ENCODE measurements at regions not wholly inside any gene's neighbourhood (a gene's known extent, or its start where the extent isn't known, plus 50 kb on each side); places are given as distances from the start of the nearest gene placed in this dataset.
"Not testable (repeated sequence)": the region's sequence is repeated elsewhere in the genome, so short reads cannot be mapped to it uniquely, and the experiment has no call there.

DNA sequence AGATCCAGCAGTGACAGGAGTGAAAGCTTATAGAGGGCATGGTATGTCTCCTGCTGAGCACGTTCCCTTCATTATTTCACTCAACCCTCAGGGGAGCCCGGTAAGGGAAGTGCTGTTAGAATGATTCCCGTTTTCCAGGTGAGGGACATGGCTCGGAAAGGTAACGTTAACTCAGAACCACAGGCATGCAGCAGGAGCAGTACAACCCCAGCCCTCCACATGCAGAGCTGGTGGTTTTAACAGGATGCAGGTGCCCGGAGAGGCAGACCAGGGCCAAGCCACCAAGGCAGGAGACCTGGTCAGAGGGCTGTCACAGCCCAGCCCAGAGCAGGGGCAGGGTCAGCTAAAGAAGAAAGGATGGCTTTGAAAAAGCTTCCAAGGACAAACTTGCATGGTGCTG lies 268.5 kb downstream of the SH3BP4 start:
- no peak for DNase-seq

DNA sequence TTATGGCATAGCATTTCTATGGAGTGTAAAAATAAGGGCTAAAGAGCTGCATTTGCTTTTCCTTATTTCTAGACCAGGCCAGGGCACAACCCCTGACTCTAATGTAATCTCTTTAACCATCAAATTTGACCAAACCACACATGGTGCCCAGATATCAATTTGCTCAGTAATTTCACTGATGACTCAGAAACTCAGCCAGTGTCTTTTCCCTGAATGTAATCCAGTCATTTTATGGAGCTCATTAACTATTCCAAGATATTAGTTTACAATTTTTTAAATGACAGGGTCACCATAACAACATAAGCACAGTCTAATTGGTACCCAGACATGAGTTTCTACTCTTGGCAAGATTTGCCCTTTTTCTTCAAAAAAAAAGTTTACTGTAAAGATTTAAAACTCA lies 270.8 kb upstream of the AGAP1 start:
- no peak for DNase-seq

DNA sequence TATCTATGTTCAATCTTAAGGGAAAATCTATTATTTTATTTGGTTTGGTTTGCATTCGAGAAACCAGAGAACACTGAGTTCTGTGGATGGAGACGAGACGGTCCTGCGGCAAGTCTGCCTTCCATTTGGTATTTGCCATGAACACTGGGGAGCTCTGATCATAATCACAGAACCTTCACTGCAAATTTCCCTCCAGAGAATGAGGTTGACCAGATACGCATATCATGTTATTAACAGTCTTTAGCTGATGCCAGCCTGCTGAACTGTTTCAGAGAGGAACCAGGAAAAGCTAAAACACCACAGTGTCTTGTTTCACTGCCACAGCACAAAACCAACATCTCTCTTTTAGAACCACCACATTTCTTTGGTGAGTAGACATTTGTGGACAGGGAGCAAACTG lies 269.4 kb upstream of the AGAP1 start:
- DNase-seq, result no peak

DNA sequence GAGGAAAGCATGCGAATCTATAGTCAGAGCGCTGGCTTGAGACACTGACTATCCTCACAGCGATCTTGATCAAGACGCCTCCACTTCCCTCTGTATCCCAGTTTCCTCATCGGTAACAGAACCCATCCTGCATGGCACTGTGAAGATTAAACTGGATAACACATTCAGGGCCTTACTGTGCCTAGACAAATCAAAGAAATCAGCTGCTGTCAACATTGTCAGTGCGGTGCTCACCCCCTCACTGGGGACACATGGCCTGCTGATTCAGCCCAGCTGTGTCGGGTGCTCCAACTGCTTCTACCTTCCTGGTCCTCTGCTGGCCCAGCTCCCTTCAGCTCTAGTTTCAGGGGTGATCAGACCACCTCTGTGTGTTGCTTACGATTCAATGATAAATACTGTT lies 268.6 kb upstream of the AGAP1 start:
- DNase-seq, result no peak

DNA sequence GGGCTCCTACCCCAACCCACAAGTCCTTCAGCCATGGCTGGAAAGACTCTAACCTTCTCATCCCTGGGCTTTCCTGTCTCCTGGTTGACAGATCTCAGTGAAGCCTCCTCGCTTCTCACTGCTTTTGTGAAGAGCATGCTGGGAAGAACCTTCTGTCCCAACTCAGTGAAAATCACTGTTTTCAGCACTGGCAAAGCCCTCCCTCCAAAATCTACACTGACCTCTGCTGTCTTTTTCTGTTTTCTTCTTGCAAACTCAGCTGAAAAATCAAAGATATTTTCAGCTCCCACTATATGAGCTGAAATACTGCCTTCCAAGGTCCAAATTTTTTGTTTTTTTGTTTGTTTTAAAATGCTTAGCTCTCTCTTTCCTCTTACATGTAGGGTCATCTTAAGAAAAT lies 266.3 kb upstream of the AGAP1 start:
- DNase-seq, result no peak

DNA sequence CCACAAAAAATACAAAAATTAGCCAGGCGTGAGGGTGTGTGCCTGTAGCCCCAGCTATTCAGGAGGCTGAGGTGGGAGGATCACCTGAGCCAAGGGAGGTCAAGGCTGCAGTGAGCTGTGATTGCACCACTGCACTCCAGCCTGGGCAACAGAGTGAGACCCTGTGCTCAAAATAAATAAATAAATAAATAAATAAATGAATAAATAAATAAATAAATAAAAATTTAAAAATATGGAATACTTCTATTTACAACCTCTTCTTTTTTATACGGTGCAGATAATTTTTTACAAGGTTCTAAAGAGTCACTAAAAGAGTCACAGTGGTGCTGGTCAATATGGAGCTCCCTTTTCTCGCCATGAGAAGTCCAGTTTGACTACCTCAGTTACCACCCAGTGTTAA lies 265.4 kb upstream of the AGAP1 start:
- not testable (repeated sequence) for DNase-seq

DNA sequence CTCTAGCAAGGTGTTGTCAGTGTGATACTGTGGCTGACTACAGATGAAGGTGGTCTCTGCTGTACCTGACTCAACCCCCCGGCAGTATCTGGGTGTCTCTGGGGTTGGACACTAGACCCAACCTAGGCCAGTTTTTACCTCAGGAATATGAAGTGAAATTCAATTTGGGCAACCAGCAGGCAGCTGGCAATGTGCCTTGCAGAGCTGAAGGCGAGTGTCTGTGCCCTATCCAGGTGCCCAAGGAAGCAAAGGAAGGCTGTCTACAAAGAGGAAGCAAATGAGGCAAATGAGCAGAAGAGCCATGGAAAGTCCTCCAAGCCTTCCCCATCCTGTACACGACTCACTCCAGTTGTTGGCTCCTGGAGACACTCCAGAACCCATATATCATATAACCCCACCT lies 264.6 kb upstream of the AGAP1 start:
- DNase-seq, result no peak

DNA sequence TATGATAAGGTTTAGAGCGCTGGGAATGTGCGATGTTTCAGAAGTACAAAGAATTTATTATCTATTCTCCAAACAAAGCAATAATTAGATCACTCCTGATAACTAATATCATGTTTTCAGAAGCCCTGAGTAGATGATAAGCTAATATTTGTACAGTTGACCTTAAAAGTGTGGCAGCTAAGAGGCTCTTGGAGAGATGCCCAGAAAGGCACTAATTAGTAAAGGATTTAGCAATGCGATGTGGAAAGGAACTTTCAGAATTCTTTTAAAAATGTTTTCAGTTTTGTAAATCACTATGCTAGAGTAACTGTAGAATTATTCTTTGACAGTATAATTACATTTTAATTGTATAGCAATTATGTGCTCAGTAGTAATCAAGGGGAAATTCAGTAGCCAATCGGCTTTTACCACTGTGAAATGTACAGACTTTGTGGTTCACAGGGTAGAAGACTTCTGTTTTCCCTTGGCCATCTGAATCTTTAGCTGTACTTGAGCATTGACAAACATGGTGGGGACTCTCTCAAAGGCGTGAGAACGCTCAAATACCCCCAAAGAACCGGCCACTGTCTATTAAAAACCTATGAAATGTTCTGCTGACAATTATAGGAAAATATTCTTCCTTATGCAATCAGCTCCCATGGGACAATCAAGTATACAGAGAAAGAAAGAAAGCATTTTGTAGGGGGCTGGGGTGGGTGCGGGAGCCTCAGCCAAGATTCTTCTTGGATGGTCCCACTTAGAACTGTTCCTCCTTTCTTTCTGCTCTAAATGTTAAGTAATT lies 262.8 kb upstream of the AGAP1 start:
- DNase-seq, result peak; percentile 41

DNA sequence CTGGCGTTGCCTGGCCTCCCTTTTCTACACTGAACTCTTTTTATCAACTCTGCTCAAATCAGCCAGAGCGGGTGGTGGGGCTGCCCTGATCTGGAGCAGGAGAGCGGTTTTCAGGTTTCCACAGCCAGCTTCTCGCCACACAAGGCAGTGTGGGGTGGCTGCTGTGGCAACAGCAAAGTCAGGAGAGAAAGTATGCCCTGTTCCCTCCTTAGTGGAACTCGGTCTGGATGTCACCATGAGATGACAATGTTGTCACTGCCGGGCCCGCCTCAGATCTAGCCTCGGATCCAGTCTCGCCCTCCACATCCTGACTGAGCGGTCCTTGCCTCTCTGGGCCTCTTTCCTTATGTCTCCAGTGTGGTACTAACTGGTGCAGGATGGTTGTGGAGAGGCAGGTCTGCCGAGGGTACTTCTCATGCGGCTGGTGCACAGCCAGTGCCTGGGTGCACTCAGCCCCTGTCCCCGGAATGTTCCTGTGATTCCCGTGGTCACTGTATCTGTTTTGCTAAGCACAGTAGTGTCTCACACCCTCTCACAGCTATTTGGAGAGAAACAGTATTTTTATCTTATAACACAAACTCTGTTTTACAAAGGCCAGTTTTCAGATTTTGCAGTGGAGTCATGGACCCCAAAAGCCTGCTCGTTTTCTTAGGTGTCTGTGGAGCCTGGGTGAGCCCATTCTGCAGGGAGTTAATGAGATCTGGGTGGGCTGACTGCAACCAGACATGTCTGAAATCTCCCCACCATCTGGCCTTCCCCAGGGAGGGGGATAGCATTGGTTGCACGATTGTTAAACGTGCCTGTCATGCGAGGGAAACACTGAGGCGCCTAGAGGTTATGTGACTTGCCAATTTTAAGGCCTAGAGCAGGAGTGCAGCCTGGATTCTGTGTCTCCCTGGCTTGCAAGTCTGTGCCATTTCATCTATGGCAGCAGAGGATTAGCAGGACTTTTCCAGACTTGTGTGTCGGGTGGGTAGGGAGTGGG lies 261.1 kb upstream of the AGAP1 start:
- DNase-seq, result no peak

DNA sequence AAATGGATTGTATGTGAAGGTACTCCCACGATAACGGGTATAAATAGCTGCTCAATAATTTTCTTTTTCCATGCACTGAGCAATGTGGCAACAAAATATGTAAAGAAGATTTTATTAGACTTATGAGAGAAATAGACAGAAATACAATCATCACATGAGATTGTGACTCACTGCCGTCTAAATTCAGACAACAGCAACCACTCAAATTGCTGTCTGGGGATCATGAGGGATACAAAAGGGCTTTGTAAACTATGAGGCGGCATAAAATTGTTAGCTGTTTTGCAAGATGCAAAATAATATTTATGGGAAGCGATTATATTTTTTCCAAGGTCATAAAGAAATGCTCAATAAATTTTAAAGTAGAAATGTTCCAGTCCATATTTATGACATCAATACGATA lies 259.1 kb upstream of the AGAP1 start:
- no peak for DNase-seq

DNA sequence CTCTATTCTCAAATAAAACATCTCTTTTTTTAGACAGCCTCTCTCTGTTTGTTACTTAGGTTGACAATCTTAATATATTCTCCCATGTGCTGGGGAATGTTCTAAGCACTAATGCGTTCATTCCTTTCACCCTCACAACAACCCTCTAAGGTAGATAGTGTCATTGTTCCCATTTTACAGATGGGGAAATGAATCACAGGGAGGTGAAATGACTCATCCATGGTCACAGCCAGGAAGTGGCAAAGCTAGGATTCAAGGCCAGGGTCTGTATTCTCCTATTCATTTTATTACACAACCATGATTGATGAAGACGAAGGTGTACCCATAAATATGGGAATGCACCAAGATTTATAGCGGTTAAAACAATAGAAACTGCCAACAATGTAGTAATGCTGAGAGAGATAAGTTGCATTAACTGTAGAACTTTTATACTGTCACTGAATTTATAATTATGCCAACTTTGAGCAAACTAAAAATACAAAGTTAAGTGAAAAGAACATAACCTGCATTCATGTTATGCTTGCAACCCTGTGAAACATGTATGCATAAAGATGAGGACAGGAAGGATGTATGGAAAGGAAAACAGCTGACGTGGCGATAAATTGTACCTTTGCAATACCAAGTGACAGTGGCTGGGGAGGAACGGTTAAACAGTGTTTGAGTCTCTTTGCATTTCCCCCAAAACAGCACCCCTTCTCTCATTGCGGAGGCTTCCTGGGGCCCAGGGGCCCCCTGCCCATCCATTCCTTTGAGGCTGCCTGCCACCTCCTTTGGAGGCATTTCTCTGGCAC lies 257.7 kb upstream of the AGAP1 start:
- DNase-seq, result no peak

DNA sequence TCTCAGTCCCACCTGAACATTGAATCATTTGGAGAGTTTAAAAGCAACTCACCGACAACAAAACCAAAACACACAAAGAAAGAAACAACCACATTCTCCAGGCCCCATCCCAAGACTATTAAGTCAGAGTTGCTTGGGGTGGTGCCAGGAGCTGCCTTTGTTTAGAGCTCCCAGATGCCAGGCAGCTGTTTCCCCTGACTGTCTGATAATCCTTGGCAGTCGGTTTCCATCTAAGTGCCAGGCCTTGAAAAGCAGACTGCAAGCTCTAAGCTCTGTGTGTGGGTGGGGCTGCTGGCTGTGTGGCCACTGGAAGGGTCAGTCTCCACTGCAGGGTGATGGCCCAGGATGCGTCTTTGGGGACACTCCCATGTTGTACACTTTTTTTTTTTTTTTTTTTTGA lies 255.3 kb upstream of the AGAP1 start:
- no peak for DNase-seq

DNA sequence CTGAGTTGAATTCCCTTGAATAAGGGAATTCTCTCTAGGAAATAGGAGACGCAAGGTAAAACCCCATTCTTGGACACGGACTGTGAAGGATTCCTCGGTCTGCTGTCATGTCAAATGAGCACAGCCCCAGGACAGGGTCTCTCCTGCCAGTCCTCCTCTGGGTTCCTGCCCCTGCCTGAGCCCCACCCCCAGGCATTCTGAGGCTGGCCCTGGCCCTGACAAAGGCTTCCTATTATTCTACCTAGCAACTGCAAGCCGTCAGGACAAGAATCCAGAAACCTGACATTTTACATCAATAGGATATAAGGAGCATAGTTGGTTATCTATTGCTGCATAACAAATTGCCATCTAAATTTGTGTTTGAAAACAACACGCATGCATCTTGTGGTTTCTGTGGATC lies 253.3 kb upstream of the AGAP1 start:
- no peak for DNase-seq

DNA sequence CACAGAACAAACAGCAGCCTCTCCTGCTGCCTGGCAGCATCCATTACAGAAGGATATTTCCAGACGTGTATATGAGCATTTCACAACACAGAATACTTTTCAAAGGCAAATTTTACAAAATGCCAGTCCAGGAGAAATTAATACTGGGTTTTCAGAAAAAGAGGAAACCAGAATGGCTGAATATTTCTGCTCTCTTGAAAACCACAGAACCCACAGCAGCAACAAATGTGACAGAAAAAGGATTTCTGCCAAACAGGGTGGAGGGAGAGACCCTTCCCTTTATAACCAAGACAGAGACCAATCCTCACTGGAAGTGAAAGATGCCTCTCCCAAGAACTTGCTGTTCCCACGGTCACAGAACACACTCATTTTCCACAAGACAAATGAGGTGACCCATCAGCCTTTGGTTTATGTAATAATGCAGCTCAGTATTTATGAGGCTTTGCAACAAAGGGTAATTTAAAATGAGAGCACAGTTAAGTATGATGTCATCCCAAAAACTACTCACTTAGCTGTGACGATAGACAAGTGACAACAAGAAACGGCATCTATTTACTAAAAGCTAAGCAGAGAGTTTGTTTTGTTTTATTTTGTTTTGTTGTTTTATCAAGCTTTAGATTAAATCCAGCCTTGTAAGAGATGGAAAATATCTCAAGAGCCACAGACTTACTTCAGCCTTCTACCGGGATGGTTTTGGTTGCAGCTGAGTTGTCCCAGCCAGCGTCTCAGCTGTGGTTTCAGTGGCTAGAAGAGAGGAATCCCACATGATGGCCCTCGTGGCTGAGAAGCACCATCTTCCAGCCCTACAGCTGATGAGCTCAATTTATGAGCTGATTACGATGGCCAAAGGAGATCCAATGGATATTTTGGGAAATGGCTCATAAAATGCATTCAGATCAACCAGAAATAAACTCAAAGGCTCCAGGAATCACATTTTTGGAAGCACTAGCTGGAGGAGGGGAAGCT lies 249.3 kb upstream of the AGAP1 start:
- no peak for DNase-seq

DNA sequence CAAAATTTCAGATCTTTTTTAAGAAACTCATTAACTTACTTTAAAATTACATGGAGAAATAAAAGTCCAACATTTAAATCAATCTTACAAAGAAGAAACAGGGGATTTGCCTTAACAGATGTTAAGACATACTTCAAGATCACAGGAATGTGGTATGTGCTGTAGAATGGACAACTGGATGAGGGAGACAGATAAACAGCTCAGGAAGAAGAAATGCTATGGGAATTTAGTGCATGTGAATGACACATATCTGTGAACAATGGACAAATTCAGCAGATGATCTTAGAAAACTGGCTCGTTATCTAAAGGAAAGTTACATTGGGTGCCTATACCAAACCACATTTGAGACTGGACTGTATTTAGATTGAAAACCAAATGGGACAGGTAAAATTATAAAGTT lies 246.8 kb upstream of the AGAP1 start:
- no peak for DNase-seq

DNA sequence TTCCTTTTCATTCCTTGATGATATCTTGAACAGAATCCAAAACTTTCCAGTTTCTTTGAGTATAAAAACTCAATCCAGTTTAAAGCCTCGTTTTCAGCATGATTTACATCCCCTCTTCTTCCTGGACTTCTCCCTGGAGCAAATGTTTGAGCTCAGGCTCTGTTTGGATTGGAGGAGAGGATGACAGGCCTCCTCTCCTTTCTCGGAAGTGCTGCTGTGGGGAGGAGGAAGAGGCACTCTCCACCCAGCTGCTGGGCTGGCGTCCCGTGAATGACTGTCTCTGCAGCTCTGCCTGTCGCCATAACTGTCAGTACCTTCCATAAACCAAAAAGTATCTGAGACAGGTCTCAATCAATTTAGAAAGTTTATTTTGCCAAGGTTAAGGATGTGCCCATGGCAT lies 238.2 kb upstream of the AGAP1 start:
- no peak for DNase-seq

DNA sequence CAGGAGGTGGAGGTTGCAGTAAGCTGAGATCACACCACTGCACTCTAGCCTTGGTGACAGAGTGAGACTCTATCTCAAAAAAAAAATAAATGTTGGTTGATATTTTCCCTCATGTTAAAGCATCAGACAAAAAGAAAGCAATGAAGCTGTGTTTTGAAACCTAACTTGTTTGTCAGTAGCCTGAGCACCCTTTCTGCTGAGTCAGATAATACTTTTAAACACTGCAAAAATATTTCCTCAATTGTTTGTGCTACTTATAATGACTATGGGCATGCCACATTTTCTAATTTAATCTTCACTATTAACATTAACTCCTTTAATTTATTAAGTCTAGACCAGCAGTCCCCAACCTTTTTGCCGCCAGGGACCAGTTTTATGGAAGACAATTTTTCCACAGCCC lies 236.3 kb upstream of the AGAP1 start:
- DNase-seq, result no peak

DNA sequence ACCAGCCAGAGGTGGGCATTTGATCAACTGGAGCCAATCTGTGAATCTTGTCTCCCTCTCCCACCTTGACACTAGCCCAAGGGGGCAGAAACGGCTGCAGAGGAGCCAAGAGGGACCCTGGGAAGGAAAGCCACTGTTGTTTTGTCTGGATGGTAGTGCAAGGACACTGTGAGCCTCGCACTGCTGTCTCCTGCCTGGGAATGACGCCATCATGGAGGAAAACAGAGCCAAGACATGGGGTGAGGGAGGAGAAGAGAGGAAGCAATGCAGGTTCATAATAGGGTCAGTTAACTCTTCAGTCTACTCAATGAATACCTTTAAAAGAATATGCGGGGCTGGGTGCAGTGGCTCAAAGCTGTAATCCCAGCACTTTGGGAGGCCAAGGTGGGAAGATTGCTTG lies 231.1 kb upstream of the AGAP1 start:
- no peak for DNase-seq

DNA sequence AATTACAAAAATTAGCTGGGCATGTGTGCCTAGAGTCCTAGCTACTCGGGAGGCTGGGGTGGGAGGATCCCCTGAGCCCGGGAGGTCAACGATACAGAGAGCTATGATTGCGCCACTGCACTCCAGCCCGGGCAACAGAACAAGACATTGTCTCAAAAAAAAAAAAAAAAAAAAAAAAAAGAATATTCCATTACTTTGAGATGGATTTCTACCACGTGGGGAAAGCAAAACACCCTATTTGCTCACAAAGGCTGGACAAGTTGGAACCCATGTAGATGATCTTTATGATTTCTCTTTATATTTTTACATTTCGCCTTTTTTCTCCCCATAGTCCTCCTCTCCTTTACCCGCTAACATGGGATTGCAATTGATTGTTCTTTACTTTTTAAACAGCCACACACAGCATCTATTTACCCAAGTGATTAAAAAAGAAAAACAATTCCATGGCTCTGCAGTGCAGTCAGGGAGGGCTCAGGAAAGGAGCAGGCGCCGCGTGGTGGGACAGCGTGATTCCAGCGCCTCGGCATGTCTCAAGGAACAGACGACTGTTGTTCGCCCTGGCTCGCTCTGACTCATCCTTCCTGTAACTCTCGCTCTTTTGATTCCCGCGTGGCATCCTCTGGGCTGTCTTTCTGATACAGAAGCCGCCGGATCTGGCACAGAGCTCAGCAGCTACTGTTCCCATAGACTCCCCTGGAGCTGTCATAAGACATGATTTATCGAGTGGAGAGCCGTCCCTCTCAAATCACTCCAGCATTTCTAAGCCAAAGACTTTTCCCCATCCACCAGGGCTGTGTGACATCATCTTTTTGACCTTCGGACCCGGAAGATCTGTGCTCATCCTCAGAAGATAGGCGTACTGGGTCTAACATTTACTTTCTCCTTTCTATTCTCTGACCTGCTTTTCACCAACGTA lies 230.4 kb upstream of the AGAP1 start:
- no peak for DNase-seq

DNA sequence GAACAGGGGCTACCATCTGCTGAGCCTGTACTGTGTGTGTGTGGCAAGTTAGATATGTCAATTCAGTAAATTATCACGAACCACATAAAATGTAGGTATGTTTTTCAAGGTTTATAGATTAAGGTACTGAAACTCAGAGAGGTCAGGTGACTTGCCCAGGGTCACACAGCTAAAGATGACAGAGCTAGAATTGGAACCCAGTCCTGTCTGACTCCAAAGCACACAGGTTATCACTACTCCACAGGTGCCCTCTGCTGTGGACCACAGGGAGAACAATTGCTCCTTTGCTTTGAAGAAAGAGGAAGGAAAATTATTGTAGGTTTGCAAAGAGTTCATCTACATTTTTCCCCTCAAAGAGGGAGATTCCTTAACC lies 229.7 kb upstream of the AGAP1 start:
- DNase-seq, result no peak

DNA sequence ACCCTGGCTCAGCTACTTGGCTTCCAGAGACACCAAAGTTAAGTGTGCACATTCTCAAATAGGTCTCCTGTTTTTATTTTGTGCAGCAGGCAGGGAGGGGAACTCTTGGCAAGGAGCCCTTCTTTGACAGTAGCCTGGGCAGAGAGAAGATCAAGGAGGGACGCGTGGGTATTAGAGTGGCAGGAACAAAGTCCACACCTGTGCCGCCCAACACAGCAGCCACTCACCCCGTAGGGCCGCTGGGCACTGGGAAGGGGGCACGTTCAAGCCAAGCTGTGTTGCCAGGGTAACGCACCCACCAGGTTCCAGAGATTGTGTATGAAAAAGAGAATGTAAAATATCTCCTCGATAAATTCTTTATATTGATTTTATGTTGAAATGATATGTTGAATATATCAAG lies 229.3 kb upstream of the AGAP1 start:
- no peak for DNase-seq
